ENCODE measurements at regions not wholly inside any gene's neighbourhood (a gene's known extent, or its start where the extent isn't known, plus 50 kb on each side); places are given as distances from the start of the nearest gene placed in this dataset.

DNA sequence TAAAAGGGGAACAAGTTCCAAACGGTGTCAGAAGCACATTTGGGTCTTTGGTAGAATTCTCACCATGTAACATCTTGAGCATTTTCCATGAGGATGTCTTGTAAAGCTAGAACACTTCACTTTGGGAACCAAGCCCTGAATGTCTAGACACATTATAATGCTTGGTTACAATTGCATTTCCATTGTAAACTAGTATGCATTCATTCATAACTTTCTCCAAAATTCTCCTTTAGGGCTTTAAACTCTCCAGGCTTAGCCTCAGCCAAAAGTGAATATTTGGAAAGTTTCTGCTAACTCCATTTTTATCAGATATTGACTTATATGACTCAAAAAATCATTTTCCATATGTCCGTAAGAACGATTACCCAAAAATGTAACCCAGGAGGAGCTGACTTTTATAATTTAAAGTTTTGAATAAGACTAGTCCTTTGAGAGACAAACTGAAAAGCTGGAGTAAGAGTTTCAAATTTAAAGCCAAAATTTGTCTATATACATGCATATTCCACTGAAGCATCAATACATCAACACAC, 1170.4 kb downstream of the EFNB2 start:
- no peak overlapping the region for H3K27ac ChIP-seq
- H3K9me2 ChIP-seq (replicated peaks; ENCODE audit: insufficient read depth): no peaks in the 10 kb centered on the region
- H3K79me2 ChIP-seq: no peaks in the 10 kb centered on the region
- 92% methylated on average over 3 of the region's 3 CpGs for WGBS (ENCODE audit: low lambda C conversion rate, missing lambda C conversion rate)
- H3K4me1 ChIP-seq (ENCODE audit: insufficient read depth): no peaks in the 10 kb centered on the region
- H4K20me1 ChIP-seq (ENCODE audit: insufficient read depth, poor library complexity, severe bottlenecking): no peaks in the 10 kb centered on the region
- TF ChIP-seq, protein P1, sequence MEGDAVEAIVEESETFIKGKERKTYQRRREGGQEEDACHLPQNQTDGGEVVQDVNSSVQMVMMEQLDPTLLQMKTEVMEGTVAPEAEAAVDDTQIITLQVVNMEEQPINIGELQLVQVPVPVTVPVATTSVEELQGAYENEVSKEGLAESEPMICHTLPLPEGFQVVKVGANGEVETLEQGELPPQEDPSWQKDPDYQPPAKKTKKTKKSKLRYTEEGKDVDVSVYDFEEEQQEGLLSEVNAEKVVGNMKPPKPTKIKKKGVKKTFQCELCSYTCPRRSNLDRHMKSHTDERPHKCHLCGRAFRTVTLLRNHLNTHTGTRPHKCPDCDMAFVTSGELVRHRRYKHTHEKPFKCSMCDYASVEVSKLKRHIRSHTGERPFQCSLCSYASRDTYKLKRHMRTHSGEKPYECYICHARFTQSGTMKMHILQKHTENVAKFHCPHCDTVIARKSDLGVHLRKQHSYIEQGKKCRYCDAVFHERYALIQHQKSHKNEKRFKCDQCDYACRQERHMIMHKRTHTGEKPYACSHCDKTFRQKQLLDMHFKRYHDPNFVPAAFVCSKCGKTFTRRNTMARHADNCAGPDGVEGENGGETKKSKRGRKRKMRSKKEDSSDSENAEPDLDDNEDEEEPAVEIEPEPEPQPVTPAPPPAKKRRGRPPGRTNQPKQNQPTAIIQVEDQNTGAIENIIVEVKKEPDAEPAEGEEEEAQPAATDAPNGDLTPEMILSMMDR (IDR thresholded peaks at IDR 0.05; ENCODE audit: poor library complexity): no peak
- TF ChIP-seq EZH2phosphoT487 (IDR thresholded peaks at IDR 0.05; ENCODE audit: low read depth, severe bottlenecking, unreplicated experiment) (no peak), EZH2 (IDR thresholded peaks at IDR 0.05; ENCODE audit: borderline replicate concordance) (no peak)
- no peak for DNase-seq (ENCODE audit: low spot score)
- no peaks in the 10 kb centered on the region for H3K27me3 ChIP-seq
- H3K9me3 ChIP-seq (ENCODE audit: low read depth): no peaks in the 10 kb centered on the region
- H3K4me3 ChIP-seq: no peak overlapping the region
- no peak overlapping the region for H2AFZ ChIP-seq
- H3K36me3 ChIP-seq (replicated peaks; ENCODE audit: insufficient read depth, low read depth): no peaks in the 10 kb centered on the region
- no peak overlapping the region for H3K4me2 ChIP-seq

DNA sequence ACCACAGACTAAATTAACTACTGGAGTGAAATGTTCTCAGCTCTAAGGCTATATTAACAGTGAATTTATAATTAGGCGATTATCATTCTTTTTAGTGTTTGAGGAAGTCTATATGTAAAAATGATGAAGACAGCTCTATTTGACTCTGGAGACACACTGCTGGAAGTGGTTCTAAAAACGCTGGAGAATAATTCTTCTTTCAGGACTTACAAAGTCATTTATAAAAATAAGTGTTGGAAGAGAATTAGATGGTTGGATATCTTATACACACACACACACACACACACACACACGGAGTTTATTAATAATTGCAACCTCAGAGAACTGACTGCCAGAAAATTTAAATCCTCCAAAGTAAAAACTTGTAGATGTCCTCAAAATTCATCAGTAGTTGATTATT, 1171.3 kb downstream of the EFNB2 start:
- H3K9me2 ChIP-seq (replicated peaks; ENCODE audit: insufficient read depth): no peaks in the 10 kb centered on the region
- H3K4me3 ChIP-seq: no peak overlapping the region
- no peaks in the 10 kb centered on the region for H4K20me1 ChIP-seq (ENCODE audit: insufficient read depth, poor library complexity, severe bottlenecking)
- H3K4me1 ChIP-seq (ENCODE audit: insufficient read depth): no peaks in the 10 kb centered on the region
- no peaks in the 10 kb centered on the region for H3K27me3 ChIP-seq
- H3K4me2 ChIP-seq: no peak overlapping the region
- H3K79me2 ChIP-seq: no peaks in the 10 kb centered on the region
- no peak for DNase-seq (ENCODE audit: low spot score)
- no peak for TF ChIP-seq EZH2phosphoT487 (IDR thresholded peaks at IDR 0.05; ENCODE audit: low read depth, severe bottlenecking, unreplicated experiment)
- no peak for TF ChIP-seq EZH2 (IDR thresholded peaks at IDR 0.05; ENCODE audit: borderline replicate concordance)
- TF ChIP-seq, protein P1 (IDR thresholded peaks at IDR 0.05; ENCODE audit: poor library complexity): no peak
- no peak overlapping the region for H2AFZ ChIP-seq
- H3K9me3 ChIP-seq (ENCODE audit: low read depth): no peaks in the 10 kb centered on the region
- H3K36me3 ChIP-seq (replicated peaks; ENCODE audit: insufficient read depth, low read depth): no peaks in the 10 kb centered on the region
- WGBS (ENCODE audit: low lambda C conversion rate, missing lambda C conversion rate): 80% methylated on average over 3 of the region's 3 CpGs
- no peak overlapping the region for H3K27ac ChIP-seq

DNA sequence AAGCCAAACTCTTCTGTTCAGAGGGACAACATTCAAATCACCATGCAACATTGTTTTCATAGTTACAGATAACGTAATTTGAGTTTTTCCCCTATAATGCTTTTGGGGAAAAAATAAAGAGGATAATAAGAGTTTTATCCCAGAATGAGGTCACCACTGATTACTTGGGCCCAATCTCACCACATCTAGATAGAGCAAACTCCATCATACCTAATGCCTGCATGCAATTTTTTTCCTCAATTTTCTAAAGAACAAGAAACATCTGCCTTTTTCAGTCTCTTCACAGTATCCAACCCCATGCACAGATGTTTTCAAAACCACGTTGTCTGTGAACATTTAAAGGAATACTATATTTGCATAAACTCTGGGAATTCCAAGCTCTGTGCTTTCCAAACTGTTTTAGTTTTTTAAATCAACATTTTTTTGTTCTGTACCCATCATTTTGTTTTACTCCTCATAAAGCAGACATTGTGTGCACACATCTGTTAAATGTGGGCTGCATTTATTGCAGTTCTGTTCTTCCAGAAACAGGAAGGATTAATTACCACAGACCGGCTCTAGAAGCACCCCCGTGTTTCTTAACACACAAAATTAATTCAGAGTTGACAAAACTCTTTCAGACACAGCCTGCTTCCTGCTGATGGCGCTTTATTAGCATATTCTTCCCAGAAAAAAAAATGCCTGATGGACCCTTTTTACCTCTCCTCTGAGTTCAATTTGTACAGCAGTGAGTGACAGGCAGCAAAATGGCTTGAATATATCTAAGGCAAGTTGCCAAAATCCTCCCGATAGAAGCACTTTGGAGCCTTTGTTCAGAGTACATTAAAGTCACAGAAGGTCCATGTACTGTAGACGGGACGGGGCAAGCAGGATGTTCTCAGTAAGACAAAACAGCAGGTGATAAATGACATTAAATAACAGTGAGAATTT, 1171.9 kb downstream of the EFNB2 start:
- WGBS (ENCODE audit: low lambda C conversion rate, missing lambda C conversion rate): 39% methylated on average over 8 of the region's 8 CpGs
- TF ChIP-seq EZH2phosphoT487 (IDR thresholded peaks at IDR 0.05; ENCODE audit: low read depth, severe bottlenecking, unreplicated experiment) (no peak), EZH2 (IDR thresholded peaks at IDR 0.05; ENCODE audit: borderline replicate concordance) (no peak)
- TF ChIP-seq, protein P1 (IDR thresholded peaks at IDR 0.05; ENCODE audit: poor library complexity): no peak
- Histone ChIP-seq H3K9me2 (replicated peaks; ENCODE audit: insufficient read depth) (no peaks in the 10 kb centered on the region), H4K20me1 (ENCODE audit: insufficient read depth, poor library complexity, severe bottlenecking) (no peaks in the 10 kb centered on the region), H3K27me3 (no peaks in the 10 kb centered on the region), H3K4me2 (peak overlapping the region; percentile 61), H3K36me3 (replicated peaks; ENCODE audit: insufficient read depth, low read depth) (no peaks in the 10 kb centered on the region), H3K79me2 (no peaks in the 10 kb centered on the region), H3K27ac (no peak overlapping the region), H3K4me1 (ENCODE audit: insufficient read depth) (no peaks in the 10 kb centered on the region), H2AFZ (peak overlapping the region; percentile 22), H3K9me3 (ENCODE audit: low read depth) (no peaks in the 10 kb centered on the region), H3K4me3 (no peak overlapping the region)
- no peak for DNase-seq (ENCODE audit: low spot score)

All from hepatocyte (in vitro differentiated cells).